GM12873 (cell line): ENCODE measurements at regions not wholly inside any gene's neighbourhood (a gene's known extent, or its start where the extent isn't known, plus 50 kb on each side); places are given as distances from the start of the nearest gene placed in this dataset.

Source experiments
- CTCF ChIP-seq: IDR thresholded peaks from 2 replicates; pipeline ENCODE4 v1.5.1; 2012; ENCODE audit warnings: low read depth, mild to moderate bottlenecking, moderate library complexity, low read length, control low read depth; ENCODE audit not compliant: insufficient read depth; ENCODE audit errors: missing control alignments

GRCh38 chr6:118367314-118367713, 180.8 kb upstream of the PLN start:
- no peak for TF ChIP-seq CTCF

- no peak for TF ChIP-seq CTCF
Measured at GRCh38 chr6:118370722-118371121, 177.4 kb upstream of the PLN start.

- no peak for TF ChIP-seq CTCF
Measured at GRCh38 chr6:118371955-118372354, 176.1 kb upstream of the PLN start.

- no peak for TF ChIP-seq CTCF
Measured at GRCh38 chr6:118372413-118372812, 175.7 kb upstream of the PLN start.

GRCh38 chr6:118377711-118378414, 170.2 kb upstream of the PLN start:
- TF ChIP-seq CTCF: no peak

GRCh38 chr6:118382126-118382525, 166.0 kb upstream of the PLN start:
- no peak for TF ChIP-seq CTCF

- TF ChIP-seq CTCF: no peak
Measured at GRCh38 chr6:118383924-118384323, 164.2 kb upstream of the PLN start.
